Activated naive CD4-positive, alpha-beta T cell treated with anti-CD3 and anti-CD28 coated beads, Interleukin-2, amount 50 U/mL, for 24 hours (primary cell): ENCODE measurements at regions not wholly inside any gene's neighbourhood (a gene's known extent, or its start where the extent isn't known, plus 50 kb on each side); places are given as distances from the start of the nearest gene placed in this dataset.
"Not testable (repeated sequence)": the region's sequence is repeated elsewhere in the genome, so short reads cannot be mapped to it uniquely, and the experiment has no call there.

Source experiments
- H3K27ac Mint-ChIP-seq: one replicate; pipeline ENCODE4 v1.8.0; 2021; ENCODE audit warnings: mild to moderate bottlenecking, mixed read lengths
- H3K27me3 Mint-ChIP-seq: one replicate; pipeline ENCODE4 v1.8.0; 2021; ENCODE audit warnings: mixed read lengths
- H3K36me3 Mint-ChIP-seq: one replicate; pipeline ENCODE4 v1.8.0; 2021; ENCODE audit warnings: mixed read lengths
- H3K4me1 Mint-ChIP-seq: one replicate; pipeline ENCODE4 v1.8.0; 2021; ENCODE audit warnings: mixed read lengths
- H3K4me3 Mint-ChIP-seq: one replicate; pipeline ENCODE4 v1.8.0; 2021; ENCODE audit warnings: mild to moderate bottlenecking, mixed read lengths
- H3K9me3 Mint-ChIP-seq: one replicate; pipeline ENCODE4 v1.8.0; 2021; ENCODE audit warnings: mixed read lengths

DNA sequence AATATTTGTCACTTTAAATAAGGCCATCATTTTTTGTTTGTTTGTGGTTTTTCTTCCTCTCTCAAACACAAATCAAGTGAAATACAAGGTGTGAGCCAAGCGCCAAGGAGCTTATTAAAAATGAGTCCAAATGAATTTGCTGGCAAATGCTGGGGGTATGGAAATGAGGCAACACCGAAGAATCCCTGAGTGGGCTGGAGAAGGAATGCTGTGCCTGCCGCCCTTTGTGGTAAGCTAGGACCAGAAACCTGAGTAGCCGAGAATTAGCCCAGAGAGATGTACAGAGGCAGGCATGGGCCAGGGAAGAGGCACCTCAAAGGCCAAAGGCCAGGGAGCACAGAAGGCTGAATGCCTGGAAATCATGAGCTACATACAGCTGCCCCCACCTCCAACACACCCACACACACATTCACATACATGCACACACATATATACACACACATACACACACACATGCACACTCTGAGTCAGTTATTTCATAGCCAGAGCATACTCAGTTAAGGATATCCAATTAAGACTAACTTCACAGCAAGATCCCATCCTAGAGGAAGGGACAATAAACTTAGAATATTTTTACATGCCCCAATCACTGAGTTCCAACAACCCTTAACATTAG is 266.1 kb upstream of the DYNLRB2 start:
- no peaks in the 10 kb centered on the region for H3K9me3 Mint-ChIP-seq
- H3K36me3 Mint-ChIP-seq: no peaks in the 10 kb centered on the region
- H3K27me3 Mint-ChIP-seq: peaks cover 11% of the 10 kb centered on the region
- no peak overlapping the region for H3K4me3 Mint-ChIP-seq
- no peak overlapping the region for H3K27ac Mint-ChIP-seq
- H3K4me1 Mint-ChIP-seq: no peaks in the 10 kb centered on the region

GRCh38 chr16:80273635-80274538 is 266.9 kb upstream of the DYNLRB2 start:
- Mint-ChIP-seq H3K9me3 (no peaks in the 10 kb centered on the region), H3K27ac (no peak overlapping the region), H3K27me3 (peaks cover 11% of the 10 kb centered on the region), H3K4me3 (no peak overlapping the region), H3K36me3 (no peaks in the 10 kb centered on the region), H3K4me1 (no peaks in the 10 kb centered on the region)

DNA sequence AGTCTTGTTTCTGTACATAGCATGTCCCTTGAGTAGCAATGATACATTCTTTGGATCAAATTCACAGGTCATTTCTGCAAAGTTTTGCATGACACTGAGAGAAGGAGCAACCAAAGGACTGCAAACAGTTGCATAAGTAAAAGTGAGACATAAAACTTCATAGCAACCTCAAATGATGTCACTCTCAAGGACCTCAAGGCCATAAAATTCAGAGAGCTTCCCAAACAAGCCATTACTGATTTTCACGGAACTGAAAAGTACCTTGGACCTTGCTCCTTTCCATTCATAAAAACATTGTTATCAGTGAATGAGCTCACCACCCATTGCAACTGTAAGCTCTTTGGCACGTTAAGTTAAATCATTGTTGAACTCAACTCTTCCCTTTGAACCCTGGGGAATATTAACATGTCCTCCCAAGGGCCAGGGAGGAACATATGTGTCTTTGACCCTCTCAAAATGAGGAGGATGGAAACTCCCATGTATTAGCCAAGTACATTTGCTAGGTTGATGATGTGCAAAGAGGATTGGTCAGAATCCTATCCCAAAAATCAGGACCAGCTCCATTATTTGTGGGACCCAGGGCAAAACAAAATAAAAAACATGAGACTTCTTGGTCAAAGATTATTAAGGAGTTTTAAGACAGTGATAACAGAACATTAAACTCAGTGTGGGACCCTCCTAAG is 275.0 kb upstream of the DYNLRB2 start:
- H3K27ac Mint-ChIP-seq: no peak overlapping the region
- H3K4me3 Mint-ChIP-seq: no peak overlapping the region

GRCh38 chr16:80263848-80264694 is 276.7 kb upstream of the DYNLRB2 start:
- H3K27me3 Mint-ChIP-seq: peaks cover 5% of the 10 kb centered on the region
- H3K4me1 Mint-ChIP-seq: no peaks in the 10 kb centered on the region
- no peaks in the 10 kb centered on the region for H3K36me3 Mint-ChIP-seq
- no peaks in the 10 kb centered on the region for H3K9me3 Mint-ChIP-seq
- H3K27ac Mint-ChIP-seq: no peak overlapping the region
- H3K4me3 Mint-ChIP-seq: no peak overlapping the region

More for the DNA sequence above, 275.0 kb upstream of the DYNLRB2 start:
- Mint-ChIP-seq H3K36me3 (no peaks in the 10 kb centered on the region), H3K27me3 (peaks cover 4% of the 10 kb centered on the region), H3K9me3 (no peaks in the 10 kb centered on the region), H3K4me1 (no peaks in the 10 kb centered on the region)

GRCh38 chr16:80263181-80263823 is 277.5 kb upstream of the DYNLRB2 start:
- peaks cover 5% of the 10 kb centered on the region for H3K27me3 Mint-ChIP-seq
- H3K36me3 Mint-ChIP-seq: no peaks in the 10 kb centered on the region
- no peaks in the 10 kb centered on the region for H3K4me1 Mint-ChIP-seq
- no peak overlapping the region for H3K4me3 Mint-ChIP-seq
- no peaks in the 10 kb centered on the region for H3K9me3 Mint-ChIP-seq
- no peak overlapping the region for H3K27ac Mint-ChIP-seq

DNA sequence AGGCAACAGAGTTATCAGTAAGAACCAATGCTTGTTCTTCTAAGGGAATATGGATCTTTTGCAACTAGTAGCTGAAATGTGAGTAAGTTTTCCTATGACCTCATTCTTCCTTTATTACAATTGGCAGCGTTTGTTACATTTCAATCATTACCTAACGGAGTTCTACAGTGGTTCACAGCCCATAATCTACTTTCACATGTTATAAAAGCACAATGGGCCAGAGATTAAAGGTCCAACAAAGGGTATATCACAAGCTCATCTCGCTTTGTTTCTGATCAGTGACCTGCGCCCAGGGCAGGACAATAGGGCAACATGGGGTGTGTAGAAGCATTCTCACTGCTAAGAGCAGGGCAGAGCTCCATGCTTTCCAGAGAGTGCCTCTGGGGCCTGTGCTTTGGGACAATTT is 279.9 kb upstream of the DYNLRB2 start:
- no peaks in the 10 kb centered on the region for H3K9me3 Mint-ChIP-seq
- H3K4me3 Mint-ChIP-seq: no peak overlapping the region
- H3K27me3 Mint-ChIP-seq: peaks cover 5% of the 10 kb centered on the region
- no peak overlapping the region for H3K27ac Mint-ChIP-seq
- H3K36me3 Mint-ChIP-seq: no peaks in the 10 kb centered on the region
- H3K4me1 Mint-ChIP-seq: no peaks in the 10 kb centered on the region

GRCh38 chr16:80259290-80259805 is 281.4 kb upstream of the DYNLRB2 start:
- Mint-ChIP-seq H3K36me3 (no peaks in the 10 kb centered on the region), H3K4me3 (no peak overlapping the region), H3K27ac (no peak overlapping the region), H3K27me3 (peaks cover 2% of the 10 kb centered on the region), H3K9me3 (no peaks in the 10 kb centered on the region), H3K4me1 (no peaks in the 10 kb centered on the region)

GRCh38 chr16:80258407-80258806 is 282.4 kb upstream of the DYNLRB2 start:
- H3K27me3 Mint-ChIP-seq: peaks cover 1% of the 10 kb centered on the region
- H3K4me1 Mint-ChIP-seq: no peaks in the 10 kb centered on the region
- H3K27ac Mint-ChIP-seq: no peak overlapping the region
- H3K4me3 Mint-ChIP-seq: no peak overlapping the region
- H3K36me3 Mint-ChIP-seq: no peaks in the 10 kb centered on the region
- no peaks in the 10 kb centered on the region for H3K9me3 Mint-ChIP-seq

GRCh38 chr16:80254970-80255369 is 285.8 kb upstream of the DYNLRB2 start:
- H3K4me1 Mint-ChIP-seq: no peaks in the 10 kb centered on the region

GRCh38 chr16:80253741-80254140 is 287.1 kb upstream of the DYNLRB2 start:
- H3K9me3 Mint-ChIP-seq: no peaks in the 10 kb centered on the region
- no peak overlapping the region for H3K27ac Mint-ChIP-seq
- H3K4me1 Mint-ChIP-seq: no peaks in the 10 kb centered on the region
- peaks cover 3% of the 10 kb centered on the region for H3K27me3 Mint-ChIP-seq
- H3K4me3 Mint-ChIP-seq: no peak overlapping the region
- no peaks in the 10 kb centered on the region for H3K36me3 Mint-ChIP-seq

More at GRCh38 chr16:80254970-80255369, 285.8 kb upstream of the DYNLRB2 start:
- no peak overlapping the region for H3K4me3 Mint-ChIP-seq
- no peaks in the 10 kb centered on the region for H3K36me3 Mint-ChIP-seq
- no peaks in the 10 kb centered on the region for H3K9me3 Mint-ChIP-seq
- H3K27me3 Mint-ChIP-seq: peaks cover 4% of the 10 kb centered on the region
- no peak overlapping the region for H3K27ac Mint-ChIP-seq

- no peak overlapping the region for H3K27ac Mint-ChIP-seq
- no peaks in the 10 kb centered on the region for H3K9me3 Mint-ChIP-seq
- no peaks in the 10 kb centered on the region for H3K4me1 Mint-ChIP-seq
- peaks cover 3% of the 10 kb centered on the region for H3K27me3 Mint-ChIP-seq
- no peaks in the 10 kb centered on the region for H3K36me3 Mint-ChIP-seq
- H3K4me3 Mint-ChIP-seq: no peak overlapping the region
Measured at GRCh38 chr16:80250381-80250780, 290.4 kb upstream of the DYNLRB2 start.

DNA sequence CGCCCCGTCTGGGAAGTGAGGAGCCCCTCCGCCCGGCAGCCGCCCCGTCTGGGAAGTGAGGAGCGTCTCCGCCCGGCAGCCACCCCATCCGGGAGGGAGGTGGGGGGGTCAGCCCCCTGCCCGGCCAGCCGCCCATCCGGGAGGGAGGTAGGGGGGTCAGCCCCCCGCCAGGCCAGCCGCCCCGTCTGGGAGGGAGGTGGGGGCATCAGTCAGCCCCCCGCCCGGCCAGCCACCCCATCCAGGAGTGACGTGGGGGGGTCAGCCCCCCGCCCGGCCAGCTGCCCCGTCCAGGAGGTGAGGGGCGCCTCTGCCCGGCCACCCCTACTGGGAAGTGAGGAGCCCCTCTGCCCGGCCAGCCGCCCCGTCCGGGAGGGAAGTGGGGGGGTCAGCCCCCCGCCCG is 297.5 kb upstream of the DYNLRB2 start:
- H3K4me3 Mint-ChIP-seq, H3K36me3 Mint-ChIP-seq, H3K27me3 Mint-ChIP-seq, H3K4me1 Mint-ChIP-seq, H3K9me3 Mint-ChIP-seq, H3K27ac Mint-ChIP-seq: not testable (repeated sequence)

GRCh38 chr16:80242279-80242678 is 298.5 kb upstream of the DYNLRB2 start:
- H3K9me3 Mint-ChIP-seq, H3K4me3 Mint-ChIP-seq, H3K27me3 Mint-ChIP-seq, H3K4me1 Mint-ChIP-seq, H3K36me3 Mint-ChIP-seq, H3K27ac Mint-ChIP-seq: not testable (repeated sequence)

DNA sequence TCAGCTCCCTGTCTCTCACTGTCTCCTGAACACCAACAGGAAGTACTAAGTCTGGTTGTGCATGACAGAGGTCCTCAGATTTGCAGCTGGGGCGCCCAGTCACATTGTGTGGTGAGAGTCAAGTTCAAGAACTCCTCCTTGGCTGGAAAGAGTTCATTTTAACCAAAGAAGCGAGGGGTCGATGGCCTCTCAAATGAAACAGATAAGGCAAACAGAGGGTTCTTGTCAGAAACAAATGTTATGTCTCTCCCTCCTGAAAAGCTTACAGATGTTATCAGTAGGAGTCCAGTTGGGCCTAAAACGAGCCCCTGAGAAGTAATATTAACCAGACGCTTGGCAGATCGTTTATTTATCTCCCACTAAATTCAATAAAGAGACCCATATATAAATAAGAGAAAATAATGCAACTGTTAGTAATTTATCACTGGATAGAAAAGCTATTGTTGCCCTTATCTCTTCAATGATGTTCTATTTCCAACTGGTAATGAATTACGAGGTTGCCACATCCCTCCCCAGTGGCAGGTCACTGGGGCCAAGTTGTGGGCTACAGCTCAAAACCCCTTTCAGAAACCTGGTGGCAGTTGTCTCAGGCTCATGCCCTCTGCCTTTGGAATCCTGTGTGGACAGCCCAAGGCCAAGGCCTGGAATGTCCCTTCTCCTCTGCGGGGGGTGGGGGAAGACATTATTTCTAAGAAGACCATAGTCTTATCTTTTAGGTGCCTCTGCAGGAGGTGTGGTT is 307.5 kb upstream of the DYNLRB2 start:
- Mint-ChIP-seq H3K4me3 (no peak overlapping the region), H3K27ac (no peak overlapping the region), H3K9me3 (no peaks in the 10 kb centered on the region), H3K36me3 (peaks cover 2% of the 10 kb centered on the region), H3K27me3 (no peaks in the 10 kb centered on the region), H3K4me1 (no peaks in the 10 kb centered on the region)
